DOHH2 (cell line): ENCODE measurements at regions not wholly inside any gene's neighbourhood (a gene's known extent, or its start where the extent isn't known, plus 50 kb on each side); places are given as distances from the start of the nearest gene placed in this dataset.

Experiments used
- EZH2phosphoT487 ChIP-seq: fragments of 200-600 bp; sonication (generic); IDR thresholded peaks from 2 replicates; pipeline ENCODE4 v1.6.1; 2017; ENCODE audit warnings: borderline replicate concordance, mild to moderate bottlenecking, antibody characterized with exemption, low read length, moderate library complexity, mixed read lengths
- TF ChIP-seq, protein P1 (sequence below): fragments of 200-600 bp; sonication (generic); IDR thresholded peaks from one replicate; pipeline ENCODE4 v1.5.1; 2014; ENCODE audit warnings: antibody characterized with exemption, mild to moderate bottlenecking, low read depth, low read length; ENCODE audit not compliant: poor library complexity, severe bottlenecking

DNA sequence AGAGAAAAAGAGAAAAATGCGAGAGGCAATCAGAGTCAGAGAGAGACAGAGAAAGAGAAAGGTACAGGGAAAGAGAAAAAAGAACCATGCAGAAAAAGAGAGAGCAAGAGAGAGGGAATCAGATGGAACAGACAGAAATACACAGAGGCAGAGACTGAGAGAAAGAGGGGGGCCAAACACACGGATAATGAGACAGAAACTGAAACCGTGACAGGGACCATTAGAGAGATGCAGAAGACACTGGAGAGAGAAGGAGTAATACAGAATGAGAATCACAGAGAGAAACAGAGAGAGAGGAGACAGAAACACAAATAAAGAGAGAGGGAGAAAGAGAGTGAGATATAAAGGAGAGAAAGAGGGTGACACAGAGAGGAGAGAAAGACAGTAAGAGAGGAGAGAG lies 412.1 kb upstream of the USP9Y start:
- TF ChIP-seq, protein P1, sequence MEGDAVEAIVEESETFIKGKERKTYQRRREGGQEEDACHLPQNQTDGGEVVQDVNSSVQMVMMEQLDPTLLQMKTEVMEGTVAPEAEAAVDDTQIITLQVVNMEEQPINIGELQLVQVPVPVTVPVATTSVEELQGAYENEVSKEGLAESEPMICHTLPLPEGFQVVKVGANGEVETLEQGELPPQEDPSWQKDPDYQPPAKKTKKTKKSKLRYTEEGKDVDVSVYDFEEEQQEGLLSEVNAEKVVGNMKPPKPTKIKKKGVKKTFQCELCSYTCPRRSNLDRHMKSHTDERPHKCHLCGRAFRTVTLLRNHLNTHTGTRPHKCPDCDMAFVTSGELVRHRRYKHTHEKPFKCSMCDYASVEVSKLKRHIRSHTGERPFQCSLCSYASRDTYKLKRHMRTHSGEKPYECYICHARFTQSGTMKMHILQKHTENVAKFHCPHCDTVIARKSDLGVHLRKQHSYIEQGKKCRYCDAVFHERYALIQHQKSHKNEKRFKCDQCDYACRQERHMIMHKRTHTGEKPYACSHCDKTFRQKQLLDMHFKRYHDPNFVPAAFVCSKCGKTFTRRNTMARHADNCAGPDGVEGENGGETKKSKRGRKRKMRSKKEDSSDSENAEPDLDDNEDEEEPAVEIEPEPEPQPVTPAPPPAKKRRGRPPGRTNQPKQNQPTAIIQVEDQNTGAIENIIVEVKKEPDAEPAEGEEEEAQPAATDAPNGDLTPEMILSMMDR: no peak
- no peak for TF ChIP-seq EZH2phosphoT487
